ENCODE measurements at regions not wholly inside any gene's neighbourhood (a gene's known extent, or its start where the extent isn't known, plus 50 kb on each side); places are given as distances from the start of the nearest gene placed in this dataset.

DNA sequence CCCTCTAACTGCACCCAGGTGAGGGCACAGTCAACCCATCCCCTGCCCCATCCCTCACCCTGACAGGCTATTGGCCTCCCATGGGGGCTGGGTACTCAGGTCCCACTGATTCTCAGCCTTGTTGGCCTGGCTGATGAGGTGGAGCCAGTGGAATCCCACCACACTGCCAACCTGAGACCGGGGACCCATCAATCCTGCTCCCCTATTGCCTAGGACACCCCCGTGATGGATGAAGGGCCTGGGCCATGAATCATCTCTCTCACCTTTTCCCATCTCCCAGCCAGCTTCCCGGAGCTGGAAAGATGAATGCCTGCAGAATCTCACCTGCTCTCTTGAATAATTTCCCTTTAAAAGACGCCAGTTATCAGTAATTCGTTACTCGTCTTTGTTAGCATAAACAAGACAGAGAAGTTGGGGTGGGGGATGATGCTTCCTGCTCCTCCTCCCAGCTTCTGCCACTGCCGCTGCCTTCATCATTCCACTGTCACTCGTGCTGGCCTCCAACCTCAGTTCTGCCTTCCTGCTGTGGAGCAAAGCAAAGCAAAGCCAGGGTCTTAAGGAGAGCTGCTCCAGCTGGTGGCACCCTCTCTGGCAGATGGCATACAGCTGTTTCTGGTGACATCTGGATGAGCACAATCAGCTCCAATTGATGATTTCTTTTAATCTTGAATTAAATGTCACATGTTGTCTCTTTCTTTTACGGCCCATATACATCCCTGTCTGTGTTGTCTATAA lies 204.0 kb upstream of the NECTIN1 start:
- DNase-seq (ENCODE audit: low spot score), result no peak
- Histone ChIP-seq H3F3A (replicated peaks; ENCODE audit: low read depth) (no peaks in the 10 kb centered on the region), H3K4me2 (0 out of 2 replicates have a peak overlapping the region, but pooled peaks have one; percentile 20), H2AFZ (no peak overlapping the region), H4K20me1 (replicated peaks; ENCODE audit: insufficient read depth) (no peaks in the 10 kb centered on the region), H3K27me3 (ENCODE audit: insufficient read depth) (no peaks in the 10 kb centered on the region), H3K27ac (ENCODE audit: low read depth) (no peak overlapping the region), H3K36me3 (ENCODE audit: insufficient read depth) (no peaks in the 10 kb centered on the region), H3K9me2 (ENCODE audit: insufficient read depth) (peaks cover 11% of the 10 kb centered on the region), H3K4me3 (no peak overlapping the region), H3K4me1 (ENCODE audit: insufficient read depth) (peaks cover 22% of the 10 kb centered on the region), H3K79me2 (replicated peaks; ENCODE audit: insufficient read depth) (no peaks in the 10 kb centered on the region)
- no peak for ATAC-seq
- no peaks in the 10 kb centered on the region for H3K36me3 Mint-ChIP-seq (ENCODE audit: low read depth)
- TF ChIP-seq ZNF331 (CRISPR knock-in tag; IDR thresholded peaks at IDR 0.05; ENCODE audit: low read depth) (no peak), ZNF114 (CRISPR knock-in tag; IDR thresholded peaks at IDR 0.05) (no peak), POLR2AphosphoS5 (IDR thresholded peaks at IDR 0.05; ENCODE audit: low read depth) (no peak), JUNB (IDR thresholded peaks at IDR 0.05; ENCODE audit: unreplicated experiment) (no peak), CREB1 (CRISPR knock-in tag; IDR thresholded peaks at IDR 0.05; ENCODE audit: low read depth) (no peak), NANOG (IDR thresholded peaks at IDR 0.05; ENCODE audit: borderline replicate concordance) (no peak)
- TF ChIP-seq, protein P1, sequence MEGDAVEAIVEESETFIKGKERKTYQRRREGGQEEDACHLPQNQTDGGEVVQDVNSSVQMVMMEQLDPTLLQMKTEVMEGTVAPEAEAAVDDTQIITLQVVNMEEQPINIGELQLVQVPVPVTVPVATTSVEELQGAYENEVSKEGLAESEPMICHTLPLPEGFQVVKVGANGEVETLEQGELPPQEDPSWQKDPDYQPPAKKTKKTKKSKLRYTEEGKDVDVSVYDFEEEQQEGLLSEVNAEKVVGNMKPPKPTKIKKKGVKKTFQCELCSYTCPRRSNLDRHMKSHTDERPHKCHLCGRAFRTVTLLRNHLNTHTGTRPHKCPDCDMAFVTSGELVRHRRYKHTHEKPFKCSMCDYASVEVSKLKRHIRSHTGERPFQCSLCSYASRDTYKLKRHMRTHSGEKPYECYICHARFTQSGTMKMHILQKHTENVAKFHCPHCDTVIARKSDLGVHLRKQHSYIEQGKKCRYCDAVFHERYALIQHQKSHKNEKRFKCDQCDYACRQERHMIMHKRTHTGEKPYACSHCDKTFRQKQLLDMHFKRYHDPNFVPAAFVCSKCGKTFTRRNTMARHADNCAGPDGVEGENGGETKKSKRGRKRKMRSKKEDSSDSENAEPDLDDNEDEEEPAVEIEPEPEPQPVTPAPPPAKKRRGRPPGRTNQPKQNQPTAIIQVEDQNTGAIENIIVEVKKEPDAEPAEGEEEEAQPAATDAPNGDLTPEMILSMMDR (conservative IDR thresholded peaks at IDR 0.05; ENCODE audit: low read depth in 2 of 2), result no peak
- TF ChIP-seq, protein P2, sequence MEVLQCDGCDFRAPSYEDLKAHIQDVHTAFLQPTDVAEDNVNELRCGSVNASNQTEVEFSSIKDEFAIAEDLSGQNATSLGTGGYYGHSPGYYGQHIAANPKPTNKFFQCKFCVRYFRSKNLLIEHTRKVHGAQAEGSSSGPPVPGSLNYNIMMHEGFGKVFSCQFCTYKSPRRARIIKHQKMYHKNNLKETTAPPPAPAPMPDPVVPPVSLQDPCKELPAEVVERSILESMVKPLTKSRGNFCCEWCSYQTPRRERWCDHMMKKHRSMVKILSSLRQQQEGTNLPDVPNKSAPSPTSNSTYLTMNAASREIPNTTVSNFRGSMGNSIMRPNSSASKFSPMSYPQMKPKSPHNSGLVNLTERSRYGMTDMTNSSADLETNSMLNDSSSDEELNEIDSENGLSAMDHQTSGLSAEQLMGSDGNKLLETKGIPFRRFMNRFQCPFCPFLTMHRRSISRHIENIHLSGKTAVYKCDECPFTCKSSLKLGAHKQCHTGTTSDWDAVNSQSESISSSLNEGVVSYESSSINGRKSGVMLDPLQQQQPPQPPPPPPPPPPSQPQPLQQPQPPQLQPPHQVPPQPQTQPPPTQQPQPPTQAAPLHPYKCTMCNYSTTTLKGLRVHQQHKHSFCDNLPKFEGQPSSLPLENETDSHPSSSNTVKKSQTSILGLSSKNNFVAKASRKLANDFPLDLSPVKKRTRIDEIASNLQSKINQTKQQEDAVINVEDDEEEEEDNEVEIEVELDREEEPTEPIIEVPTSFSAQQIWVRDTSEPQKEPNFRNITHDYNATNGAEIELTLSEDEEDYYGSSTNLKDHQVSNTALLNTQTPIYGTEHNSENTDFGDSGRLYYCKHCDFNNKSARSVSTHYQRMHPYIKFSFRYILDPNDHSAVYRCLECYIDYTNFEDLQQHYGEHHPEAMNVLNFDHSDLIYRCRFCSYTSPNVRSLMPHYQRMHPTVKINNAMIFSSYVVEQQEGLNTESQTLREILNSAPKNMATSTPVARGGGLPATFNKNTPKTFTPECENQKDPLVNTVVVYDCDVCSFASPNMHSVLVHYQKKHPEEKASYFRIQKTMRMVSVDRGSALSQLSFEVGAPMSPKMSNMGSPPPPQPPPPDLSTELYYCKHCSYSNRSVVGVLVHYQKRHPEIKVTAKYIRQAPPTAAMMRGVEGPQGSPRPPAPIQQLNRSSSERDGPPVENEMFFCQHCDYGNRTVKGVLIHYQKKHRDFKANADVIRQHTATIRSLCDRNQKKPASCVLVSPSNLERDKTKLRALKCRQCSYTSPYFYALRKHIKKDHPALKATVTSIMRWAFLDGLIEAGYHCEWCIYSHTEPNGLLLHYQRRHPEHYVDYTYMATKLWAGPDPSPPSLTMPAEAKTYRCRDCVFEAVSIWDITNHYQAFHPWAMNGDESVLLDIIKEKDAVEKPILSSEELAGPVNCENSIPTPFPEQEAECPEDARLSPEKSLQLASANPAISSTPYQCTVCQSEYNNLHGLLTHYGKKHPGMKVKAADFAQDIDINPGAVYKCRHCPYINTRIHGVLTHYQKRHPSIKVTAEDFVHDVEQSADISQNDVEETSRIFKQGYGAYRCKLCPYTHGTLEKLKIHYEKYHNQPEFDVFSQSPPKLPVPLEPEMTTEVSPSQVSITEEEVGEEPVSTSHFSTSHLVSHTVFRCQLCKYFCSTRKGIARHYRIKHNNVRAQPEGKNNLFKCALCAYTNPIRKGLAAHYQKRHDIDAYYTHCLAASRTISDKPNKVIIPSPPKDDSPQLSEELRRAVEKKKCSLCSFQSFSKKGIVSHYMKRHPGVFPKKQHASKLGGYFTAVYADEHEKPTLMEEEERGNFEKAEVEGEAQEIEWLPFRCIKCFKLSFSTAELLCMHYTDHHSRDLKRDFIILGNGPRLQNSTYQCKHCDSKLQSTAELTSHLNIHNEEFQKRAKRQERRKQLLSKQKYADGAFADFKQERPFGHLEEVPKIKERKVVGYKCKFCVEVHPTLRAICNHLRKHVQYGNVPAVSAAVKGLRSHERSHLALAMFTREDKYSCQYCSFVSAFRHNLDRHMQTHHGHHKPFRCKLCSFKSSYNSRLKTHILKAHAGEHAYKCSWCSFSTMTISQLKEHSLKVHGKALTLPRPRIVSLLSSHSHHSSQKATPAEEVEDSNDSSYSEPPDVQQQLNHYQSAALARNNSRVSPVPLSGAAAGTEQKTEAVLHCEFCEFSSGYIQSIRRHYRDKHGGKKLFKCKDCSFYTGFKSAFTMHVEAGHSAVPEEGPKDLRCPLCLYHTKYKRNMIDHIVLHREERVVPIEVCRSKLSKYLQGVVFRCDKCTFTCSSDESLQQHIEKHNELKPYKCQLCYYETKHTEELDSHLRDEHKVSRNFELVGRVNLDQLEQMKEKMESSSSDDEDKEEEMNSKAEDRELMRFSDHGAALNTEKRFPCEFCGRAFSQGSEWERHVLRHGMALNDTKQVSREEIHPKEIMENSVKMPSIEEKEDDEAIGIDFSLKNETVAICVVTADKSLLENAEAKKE (CRISPR knock-in tag; IDR thresholded peaks at IDR 0.05), result no peak
- TF ChIP-seq, protein P3, sequence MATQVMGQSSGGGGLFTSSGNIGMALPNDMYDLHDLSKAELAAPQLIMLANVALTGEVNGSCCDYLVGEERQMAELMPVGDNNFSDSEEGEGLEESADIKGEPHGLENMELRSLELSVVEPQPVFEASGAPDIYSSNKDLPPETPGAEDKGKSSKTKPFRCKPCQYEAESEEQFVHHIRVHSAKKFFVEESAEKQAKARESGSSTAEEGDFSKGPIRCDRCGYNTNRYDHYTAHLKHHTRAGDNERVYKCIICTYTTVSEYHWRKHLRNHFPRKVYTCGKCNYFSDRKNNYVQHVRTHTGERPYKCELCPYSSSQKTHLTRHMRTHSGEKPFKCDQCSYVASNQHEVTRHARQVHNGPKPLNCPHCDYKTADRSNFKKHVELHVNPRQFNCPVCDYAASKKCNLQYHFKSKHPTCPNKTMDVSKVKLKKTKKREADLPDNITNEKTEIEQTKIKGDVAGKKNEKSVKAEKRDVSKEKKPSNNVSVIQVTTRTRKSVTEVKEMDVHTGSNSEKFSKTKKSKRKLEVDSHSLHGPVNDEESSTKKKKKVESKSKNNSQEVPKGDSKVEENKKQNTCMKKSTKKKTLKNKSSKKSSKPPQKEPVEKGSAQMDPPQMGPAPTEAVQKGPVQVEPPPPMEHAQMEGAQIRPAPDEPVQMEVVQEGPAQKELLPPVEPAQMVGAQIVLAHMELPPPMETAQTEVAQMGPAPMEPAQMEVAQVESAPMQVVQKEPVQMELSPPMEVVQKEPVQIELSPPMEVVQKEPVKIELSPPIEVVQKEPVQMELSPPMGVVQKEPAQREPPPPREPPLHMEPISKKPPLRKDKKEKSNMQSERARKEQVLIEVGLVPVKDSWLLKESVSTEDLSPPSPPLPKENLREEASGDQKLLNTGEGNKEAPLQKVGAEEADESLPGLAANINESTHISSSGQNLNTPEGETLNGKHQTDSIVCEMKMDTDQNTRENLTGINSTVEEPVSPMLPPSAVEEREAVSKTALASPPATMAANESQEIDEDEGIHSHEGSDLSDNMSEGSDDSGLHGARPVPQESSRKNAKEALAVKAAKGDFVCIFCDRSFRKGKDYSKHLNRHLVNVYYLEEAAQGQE (IDR thresholded peaks at IDR 0.05; ENCODE audit: unreplicated experiment), result no peak
- TF ChIP-seq, protein P4, sequence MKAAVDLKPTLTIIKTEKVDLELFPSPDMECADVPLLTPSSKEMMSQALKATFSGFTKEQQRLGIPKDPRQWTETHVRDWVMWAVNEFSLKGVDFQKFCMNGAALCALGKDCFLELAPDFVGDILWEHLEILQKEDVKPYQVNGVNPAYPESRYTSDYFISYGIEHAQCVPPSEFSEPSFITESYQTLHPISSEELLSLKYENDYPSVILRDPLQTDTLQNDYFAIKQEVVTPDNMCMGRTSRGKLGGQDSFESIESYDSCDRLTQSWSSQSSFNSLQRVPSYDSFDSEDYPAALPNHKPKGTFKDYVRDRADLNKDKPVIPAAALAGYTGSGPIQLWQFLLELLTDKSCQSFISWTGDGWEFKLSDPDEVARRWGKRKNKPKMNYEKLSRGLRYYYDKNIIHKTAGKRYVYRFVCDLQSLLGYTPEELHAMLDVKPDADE (IDR thresholded peaks at IDR 0.05), result no peak
- no peak overlapping the region for H3K27ac Mint-ChIP-seq
- no peak overlapping the region for H3K4me3 Mint-ChIP-seq
- peaks cover 9% of the 10 kb centered on the region for H3K27me3 Mint-ChIP-seq (ENCODE audit: insufficient read depth, low read depth, poor library complexity)
- no peaks in the 10 kb centered on the region for H3K9me3 Mint-ChIP-seq
- peaks cover 29% of the 10 kb centered on the region for H3K4me1 Mint-ChIP-seq
